GM18858 (cell line): ENCODE measurements at regions not wholly inside any gene's neighbourhood (a gene's known extent, or its start where the extent isn't known, plus 50 kb on each side); places are given as distances from the start of the nearest gene placed in this dataset.

Experiments used
- ATAC-seq: cut with Tn5 transposase; IDR thresholded peaks from one replicate; pipeline ENCODE4 v1.9.1; 2021; ENCODE audit not compliant: unreplicated experiment

- ATAC-seq, result no peak
These were observed 592.6 kb downstream of the TBC1D4 start for GRCh38 chr13:74889321-74889720.

- ATAC-seq, result no peak
These were observed 595.5 kb downstream of the TBC1D4 start for GRCh38 chr13:74886502-74886901.

- ATAC-seq, result no peak
These were observed 598.1 kb downstream of the TBC1D4 start for GRCh38 chr13:74883834-74884233.

- no peak for ATAC-seq
These were observed 610.4 kb downstream of the TBC1D4 start for GRCh38 chr13:74871369-74872070.

GRCh38 chr13:74870865-74871264 lies 611.1 kb downstream of the TBC1D4 start:
- ATAC-seq, result no peak

GRCh38 chr13:74869846-74870245 lies 612.1 kb downstream of the TBC1D4 start:
- no peak for ATAC-seq

GRCh38 chr13:74868049-74868448 lies 613.9 kb downstream of the TBC1D4 start:
- ATAC-seq, result no peak

- ATAC-seq, result peak; percentile 65
These were observed 614.5 kb downstream of the TBC1D4 start for GRCh38 chr13:74867460-74867859.

GRCh38 chr13:74866101-74866500 lies 615.9 kb downstream of the TBC1D4 start:
- no peak for ATAC-seq

- no peak for ATAC-seq
These were observed 616.3 kb downstream of the TBC1D4 start for GRCh38 chr13:74865656-74866055.

- ATAC-seq, result no peak
These were observed 621.2 kb downstream of the TBC1D4 start for GRCh38 chr13:74860789-74861188.

- no peak for ATAC-seq
These were observed 631.1 kb downstream of the TBC1D4 start for GRCh38 chr13:74850893-74851292.

GRCh38 chr13:74847966-74848365 lies 634.0 kb downstream of the TBC1D4 start:
- no peak for ATAC-seq

- ATAC-seq, result no peak
These were observed 636.2 kb downstream of the TBC1D4 start for GRCh38 chr13:74845806-74846205.

- ATAC-seq, result no peak
These were observed 640.3 kb downstream of the TBC1D4 start for GRCh38 chr13:74841651-74842050.

- no peak for ATAC-seq
These were observed 640.8 kb downstream of the TBC1D4 start for GRCh38 chr13:74841123-74841522.

GRCh38 chr13:74839656-74840055 lies 642.3 kb downstream of the TBC1D4 start:
- no peak for ATAC-seq

- no peak for ATAC-seq
These were observed 643.9 kb downstream of the TBC1D4 start for GRCh38 chr13:74838096-74838495.

GRCh38 chr13:74836628-74837027 lies 645.3 kb downstream of the TBC1D4 start:
- no peak for ATAC-seq

- no peak for ATAC-seq
These were observed 646.4 kb downstream of the TBC1D4 start for GRCh38 chr13:74835579-74835978.

- no peak for ATAC-seq
These were observed 656.1 kb downstream of the TBC1D4 start for GRCh38 chr13:74825938-74826246.

GRCh38 chr13:74825152-74825937 lies 656.6 kb downstream of the TBC1D4 start:
- ATAC-seq, result no peak

GRCh38 chr13:74820809-74821208 lies 661.2 kb downstream of the TBC1D4 start:
- no peak for ATAC-seq
